SU-DHL-6 (cell line): ENCODE measurements at regions not wholly inside any gene's neighbourhood (a gene's known extent, or its start where the extent isn't known, plus 50 kb on each side); places are given as distances from the start of the nearest gene placed in this dataset.

Source experiments
- H2AFZ ChIP-seq: fragments of 200-600 bp; sonication (generic); 2 replicates; pipeline ENCODE4 v1.6.1; 2014; ENCODE audit warnings: low read depth, mild to moderate bottlenecking, moderate library complexity, mixed read lengths, antibody characterized with exemption, low read length; ENCODE audit not compliant: severe bottlenecking
- H3F3A ChIP-seq: fragments of 200-600 bp; shearing (Covaris generic); 2 replicates; pipeline ENCODE4 v1.6.0; 2016; ENCODE audit warnings: antibody characterized with exemption, mild to moderate bottlenecking; ENCODE audit not compliant: insufficient read depth
- H3K27ac ChIP-seq: fragments of 200-600 bp; sonication (generic); 2 replicates; pipeline ENCODE4 v1.5.1; 2016; ENCODE audit warnings: low read depth, mild to moderate bottlenecking, low read length, moderate library complexity, mixed read lengths
- H3K27me3 ChIP-seq: fragments of 200-600 bp; sonication (generic), shearing (Covaris generic); 2 replicates; pipeline ENCODE4 v1.6.0; 2014; ENCODE audit warnings: mild to moderate bottlenecking, low read length
- H3K36me3 ChIP-seq: fragments of 200-600 bp; sonication (generic); 2 replicates; pipeline ENCODE4 v1.6.1; 2014; ENCODE audit warnings: mild to moderate bottlenecking, low read length, mixed read lengths
- H3K4me2 ChIP-seq: fragments of 300-600, 200-600 bp; shearing (Covaris generic), sonication (generic); 2 replicates; pipeline ENCODE4 v1.6.0; 2014; ENCODE audit warnings: low read length, low read depth, mild to moderate bottlenecking; ENCODE audit not compliant: poor library complexity, severe bottlenecking
- H3K4me3 ChIP-seq: fragments of 200-600 bp; sonication (generic); 2 replicates; pipeline ENCODE4 v1.5.1; 2014; ENCODE audit warnings: antibody characterized with exemption, low read length, mild to moderate bottlenecking, mixed read lengths; ENCODE audit not compliant: insufficient read depth, poor library complexity, severe bottlenecking
- H3K79me2 ChIP-seq: fragments of 200-600 bp; sonication (generic); 2 replicates; pipeline ENCODE4 v1.6.1; 2014; ENCODE audit warnings: mild to moderate bottlenecking, low read length, moderate library complexity; ENCODE audit not compliant: insufficient read depth
- H3K9ac ChIP-seq: fragments of 200-600 bp; sonication (generic); 2 replicates; pipeline ENCODE4 v1.7.0; 2014; ENCODE audit warnings: mild to moderate bottlenecking, low read length
- H3K9me2 ChIP-seq: fragments of 200-600 bp; sonication (generic); replicated peaks from 2 replicates; pipeline ENCODE4 v1.6.1; 2014; ENCODE audit warnings: low read length; ENCODE audit not compliant: insufficient read depth
- H3K9me3 ChIP-seq: fragments of 200-600 bp; sonication (generic); 2 replicates; pipeline ENCODE4 v1.6.1; 2014; ENCODE audit warnings: low read length, mixed read lengths; ENCODE audit not compliant: insufficient read depth
- H4K20me1 ChIP-seq: fragments of 200-600 bp; sonication (generic); 2 replicates; pipeline ENCODE4 v1.6.1; 2014; ENCODE audit warnings: low read depth, mild to moderate bottlenecking, antibody characterized with exemption, low read length, moderate library complexity, mixed read lengths
- EZH2phosphoT487 ChIP-seq: fragments of 200-600 bp; sonication (generic), shearing (Covaris generic); conservative IDR thresholded peaks from 2 replicates; pipeline ENCODE4 v1.6.1; 2018; ENCODE audit warnings: mild to moderate bottlenecking, antibody characterized with exemption, low read length, moderate library complexity, mixed read lengths
- TF ChIP-seq, protein P1 (sequence below): fragments of 200-600 bp; sonication (generic); IDR thresholded peaks from one replicate; pipeline ENCODE4 v1.5.1; 2017; ENCODE audit warnings: antibody characterized with exemption, mild to moderate bottlenecking, low read length, moderate library complexity; ENCODE audit not compliant: insufficient read depth, poor library complexity, severe bottlenecking

DNA sequence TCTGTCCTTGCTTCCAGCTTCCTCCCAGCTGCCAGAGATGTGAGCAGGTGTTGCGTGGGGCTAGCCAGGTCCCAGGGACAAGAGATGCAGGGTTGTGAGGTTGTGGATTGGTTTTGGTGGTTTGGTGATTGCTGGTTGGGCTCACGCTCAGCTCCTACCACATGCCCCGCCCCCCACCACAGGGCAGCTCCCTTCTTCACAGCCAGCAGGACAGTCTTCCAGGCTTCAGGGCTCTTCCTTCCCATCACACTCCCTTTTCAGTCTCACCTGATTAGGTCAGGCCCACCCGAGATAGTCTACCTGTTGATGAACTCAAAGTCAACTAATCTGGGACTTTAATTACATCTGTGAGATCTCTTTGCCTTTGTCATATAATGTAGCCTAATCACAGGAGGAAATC is 52.0 kb upstream of the GLI2 start:
- Histone ChIP-seq H4K20me1 (no peaks in the 10 kb centered on the region), H3K9ac (no peak overlapping the region), H3K79me2 (no peaks in the 10 kb centered on the region), H3K4me2 (no peak overlapping the region), H3K36me3 (no peaks in the 10 kb centered on the region), H3K9me2 (no peaks in the 10 kb centered on the region), H3F3A (no peaks in the 10 kb centered on the region), H2AFZ (no peak overlapping the region), H3K27ac (no peak overlapping the region), H3K4me3 (no peak overlapping the region), H3K9me3 (no peaks in the 10 kb centered on the region), H3K27me3 (no peaks in the 10 kb centered on the region)
- TF ChIP-seq EZH2phosphoT487 = no peak
- TF ChIP-seq, protein P1, sequence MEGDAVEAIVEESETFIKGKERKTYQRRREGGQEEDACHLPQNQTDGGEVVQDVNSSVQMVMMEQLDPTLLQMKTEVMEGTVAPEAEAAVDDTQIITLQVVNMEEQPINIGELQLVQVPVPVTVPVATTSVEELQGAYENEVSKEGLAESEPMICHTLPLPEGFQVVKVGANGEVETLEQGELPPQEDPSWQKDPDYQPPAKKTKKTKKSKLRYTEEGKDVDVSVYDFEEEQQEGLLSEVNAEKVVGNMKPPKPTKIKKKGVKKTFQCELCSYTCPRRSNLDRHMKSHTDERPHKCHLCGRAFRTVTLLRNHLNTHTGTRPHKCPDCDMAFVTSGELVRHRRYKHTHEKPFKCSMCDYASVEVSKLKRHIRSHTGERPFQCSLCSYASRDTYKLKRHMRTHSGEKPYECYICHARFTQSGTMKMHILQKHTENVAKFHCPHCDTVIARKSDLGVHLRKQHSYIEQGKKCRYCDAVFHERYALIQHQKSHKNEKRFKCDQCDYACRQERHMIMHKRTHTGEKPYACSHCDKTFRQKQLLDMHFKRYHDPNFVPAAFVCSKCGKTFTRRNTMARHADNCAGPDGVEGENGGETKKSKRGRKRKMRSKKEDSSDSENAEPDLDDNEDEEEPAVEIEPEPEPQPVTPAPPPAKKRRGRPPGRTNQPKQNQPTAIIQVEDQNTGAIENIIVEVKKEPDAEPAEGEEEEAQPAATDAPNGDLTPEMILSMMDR = no peak

DNA sequence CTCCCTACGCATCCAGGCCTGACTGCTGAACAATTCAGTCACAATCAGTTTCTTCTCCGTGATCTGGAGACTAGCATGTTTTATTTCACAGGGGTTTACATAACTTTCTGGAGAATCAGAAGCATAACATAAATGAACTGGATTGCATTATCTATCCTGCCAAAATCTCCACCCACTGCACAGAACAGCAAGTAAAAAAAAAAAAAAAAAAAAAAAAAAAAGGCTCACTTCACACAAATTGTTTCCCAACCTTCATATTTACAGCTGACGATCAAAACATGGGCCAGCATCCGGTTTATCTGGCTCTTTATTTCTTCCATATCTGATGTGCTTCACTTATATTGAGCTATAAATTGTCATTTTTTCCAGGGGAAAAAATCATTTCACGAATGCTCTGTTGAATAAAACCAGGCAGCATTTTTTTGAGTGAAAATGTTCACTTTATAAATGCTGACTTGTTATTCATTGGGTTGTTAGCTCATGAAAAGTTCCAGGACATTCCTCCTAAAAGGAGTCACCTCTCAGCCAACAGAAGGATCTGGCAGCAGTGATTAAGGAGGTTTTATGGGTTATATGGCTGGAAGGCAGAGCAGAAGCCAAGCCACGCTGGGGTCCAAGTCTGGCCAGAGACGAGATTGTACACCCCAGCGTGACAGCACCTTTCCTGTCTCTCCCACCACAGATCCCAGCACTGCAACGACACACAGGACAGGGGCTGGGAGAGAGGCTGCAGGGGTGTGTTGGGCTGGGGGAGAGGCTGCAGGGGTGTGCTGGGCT is 51.2 kb upstream of the GLI2 start:
- Histone ChIP-seq H3F3A (no peaks in the 10 kb centered on the region), H3K9me3 (no peaks in the 10 kb centered on the region), H3K4me2 (no peak overlapping the region), H4K20me1 (no peaks in the 10 kb centered on the region), H3K9ac (no peak overlapping the region), H3K27ac (no peak overlapping the region), H3K36me3 (no peaks in the 10 kb centered on the region), H2AFZ (no peak overlapping the region), H3K27me3 (no peaks in the 10 kb centered on the region), H3K4me3 (no peak overlapping the region), H3K79me2 (no peaks in the 10 kb centered on the region), H3K9me2 (no peaks in the 10 kb centered on the region)
- no peak for TF ChIP-seq EZH2phosphoT487

DNA sequence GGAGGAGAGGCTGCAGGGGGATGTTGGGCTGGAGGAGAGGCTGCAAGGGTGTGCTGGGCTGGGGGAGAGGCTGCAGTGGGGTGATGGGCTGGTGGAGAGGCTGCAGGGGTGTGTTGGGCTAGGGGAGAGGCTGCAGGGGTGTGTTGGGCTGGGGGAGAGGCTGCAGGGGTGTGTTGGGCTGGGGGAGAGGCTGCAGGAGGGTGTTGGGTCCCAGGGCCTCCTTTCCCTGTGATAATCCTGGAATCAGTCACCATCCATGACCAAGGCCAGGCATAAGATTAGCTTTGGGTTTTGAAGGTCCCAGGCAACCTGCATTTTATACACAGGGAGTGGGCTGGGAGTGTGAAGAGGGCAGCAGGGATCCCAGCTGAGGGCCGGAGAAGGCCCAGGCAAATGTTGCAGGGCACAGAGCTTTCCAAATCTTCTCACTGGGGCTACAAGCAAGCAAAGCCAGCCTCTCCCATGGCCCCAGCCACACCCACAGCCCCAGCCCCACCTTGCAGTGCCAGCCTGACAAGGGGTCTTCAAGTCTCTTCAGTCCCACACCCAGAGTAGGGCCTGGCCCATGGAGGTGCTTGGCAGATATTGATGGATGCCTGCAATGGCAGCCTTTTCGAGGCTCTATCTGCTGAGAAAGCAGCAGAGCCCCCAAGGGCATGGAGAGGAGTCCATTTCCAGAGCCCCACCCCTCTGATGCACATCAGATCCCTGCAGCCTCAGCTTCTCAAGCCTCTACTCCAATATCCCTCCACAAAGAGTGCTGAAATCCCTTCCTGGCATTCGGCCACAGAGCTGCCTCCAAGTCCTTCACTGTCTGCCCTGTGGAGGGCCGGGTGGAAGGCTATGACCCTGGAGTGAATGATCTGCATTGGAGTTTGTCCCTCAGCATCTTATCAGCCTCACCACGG is 50.3 kb upstream of the GLI2 start:
- no peak overlapping the region for H3K4me2 ChIP-seq
- H3K9me3 ChIP-seq = no peaks in the 10 kb centered on the region
- no peak overlapping the region for H2AFZ ChIP-seq
- H3K27me3 ChIP-seq = no peaks in the 10 kb centered on the region
- no peak overlapping the region for H3K27ac ChIP-seq
- no peak for TF ChIP-seq EZH2phosphoT487
- TF ChIP-seq, protein P1 = no peak
- no peaks in the 10 kb centered on the region for H4K20me1 ChIP-seq
- H3K4me3 ChIP-seq = no peak overlapping the region
- no peaks in the 10 kb centered on the region for H3K79me2 ChIP-seq
- no peaks in the 10 kb centered on the region for H3K36me3 ChIP-seq
- no peaks in the 10 kb centered on the region for H3K9me2 ChIP-seq
- no peak overlapping the region for H3K9ac ChIP-seq
- H3F3A ChIP-seq = no peaks in the 10 kb centered on the region
